IMR-90 (cell line): ENCODE measurements at regions not wholly inside any gene's neighbourhood (a gene's known extent, or its start where the extent isn't known, plus 50 kb on each side); places are given as distances from the start of the nearest gene placed in this dataset.
A peak's percentile ranks its signal among the peaks of the same experiment; 100 is the strongest.

Experiments
- ATAC-seq: fragments of 200-7000 bp; cut with Tn5 transposase; 2 replicates; pipeline ENCODE4 v1.9.1; 2020; ENCODE audit warnings: low read depth, mild to moderate bottlenecking, moderate library complexity
- BruUV-seq: library from RNA; stranded (reverse); fragments of 400-500 nt; replicated peaks from 2 replicates; lab custom pipeline; 2021; lab: Mats Ljungman, UMichigan
- CTCF ChIA-PET: fragments of 300-600 bp; formaldehyde crosslinking; extraction: SDS; loops from one replicate; lab custom pipeline; 2021; ENCODE audit warnings: antibody characterized with exemption; lab: Yijun Ruan, JAX
- POLR2A ChIA-PET: fragments of 300-600 bp; sonication (Branson Sonifier 250); formaldehyde crosslinking; loops from one replicate; lab custom pipeline; 2022; ENCODE audit warnings: antibody characterized with exemption; ENCODE audit not compliant: unreplicated experiment; lab: Charles Lee
- DNase-seq: peaks from one replicate; pipeline ENCODE4 v3.0.0; 2013
- H2AFZ ChIP-seq: replicated peaks from 2 replicates; pipeline ENCODE3; 2013; ENCODE audit warnings: low read length, mild to moderate bottlenecking; ENCODE audit not compliant: poor library complexity
- H2AK5ac ChIP-seq: 2 replicates; pipeline ENCODE4 v1.6.1; 2013; ENCODE audit warnings: low read depth, low read length, inconsistent platforms
- H2AK9ac ChIP-seq: replicated peaks from 2 replicates; pipeline ENCODE3; 2013; ENCODE audit warnings: mild to moderate bottlenecking, low read depth, low read length, moderate library complexity; ENCODE audit not compliant: poor library complexity
- H2BK120ac ChIP-seq: 2 replicates; pipeline ENCODE4 v1.6.1; 2013; ENCODE audit warnings: low read depth, low read length, inconsistent platforms
- H2BK15ac ChIP-seq: 3 replicates; pipeline ENCODE4 v1.6.1; 2013; ENCODE audit warnings: low read depth, low read length, inconsistent platforms
- H2BK20ac ChIP-seq: 2 replicates; pipeline ENCODE4 v1.6.1; 2013; ENCODE audit warnings: low read depth, mild to moderate bottlenecking, inconsistent platforms, low read length, moderate library complexity
- H2BK5ac ChIP-seq: 2 replicates; pipeline ENCODE4 v1.6.1; 2013; ENCODE audit warnings: mild to moderate bottlenecking, low read depth, low read length, inconsistent platforms; ENCODE audit not compliant: poor library complexity, severe bottlenecking
- H3K14ac ChIP-seq: replicated peaks from 2 replicates; pipeline ENCODE4 v1.6.1; 2013; ENCODE audit warnings: low read depth, low read length, inconsistent platforms
- H3K18ac ChIP-seq: 2 replicates; pipeline ENCODE4 v1.6.1; 2013; ENCODE audit warnings: low read depth, low read length, control low read depth
- H3K23ac ChIP-seq: 2 replicates; pipeline ENCODE4 v1.6.1; 2013; ENCODE audit warnings: low read depth, low read length, inconsistent platforms
- H3K27ac ChIP-seq: 2 replicates; pipeline ENCODE4 v1.5.1; 2013; ENCODE audit warnings: mild to moderate bottlenecking, control low read depth, low read length; ENCODE audit not compliant: insufficient read depth
- H3K27me3 ChIP-seq: 2 replicates; pipeline ENCODE4 v1.6.1; 2013; ENCODE audit warnings: low read length; ENCODE audit not compliant: control insufficient read depth, insufficient read depth
- H3K36me3 ChIP-seq: 2 replicates; pipeline ENCODE4 v1.6.1; 2013; ENCODE audit warnings: low read length, mixed read lengths; ENCODE audit not compliant: control insufficient read depth, insufficient read depth
- H3K4ac ChIP-seq: 2 replicates; pipeline ENCODE4 v1.6.1; 2013; ENCODE audit warnings: low read depth, low read length, inconsistent platforms
- H3K4me1 ChIP-seq: 2 replicates; pipeline ENCODE4 v1.6.1; 2013; ENCODE audit warnings: low read length, mixed read lengths; ENCODE audit not compliant: control insufficient read depth, insufficient read depth
- H3K4me2 ChIP-seq: 2 replicates; pipeline ENCODE4 v1.6.1; 2013; ENCODE audit warnings: low read depth, mild to moderate bottlenecking, control low read depth, low read length, moderate library complexity
- H3K4me3 ChIP-seq: 2 replicates; pipeline ENCODE4 v1.5.1; 2013; ENCODE audit warnings: low read depth, mild to moderate bottlenecking, control low read depth, low read length, moderate library complexity; ENCODE audit not compliant: insufficient read depth
- H3K56ac ChIP-seq: 2 replicates; pipeline ENCODE4 v1.6.1; 2013; ENCODE audit warnings: low read length, inconsistent platforms; ENCODE audit not compliant: insufficient read depth; ENCODE audit errors: extremely low read depth
- H3K79me1 ChIP-seq, 2 experiments: 2 replicates each; pipeline ENCODE4 v1.6.1; 2013; ENCODE audit warnings: low read length in 2 of 2, inconsistent platforms in 1 of 2, low read depth in 1 of 2
- H3K9ac ChIP-seq: 2 replicates; pipeline ENCODE4 v1.6.1; 2013; ENCODE audit warnings: low read depth, low read length, control low read depth
- H3K9me1 ChIP-seq: 2 replicates; pipeline ENCODE4 v1.6.1; 2013; ENCODE audit warnings: low read length, inconsistent platforms; ENCODE audit not compliant: insufficient read depth
- H3K9me3 ChIP-seq: 2 replicates; pipeline ENCODE4 v1.6.1; 2013; ENCODE audit warnings: low read length; ENCODE audit not compliant: control insufficient read depth, insufficient read depth
- H4K20me1 ChIP-seq: 2 replicates; pipeline ENCODE4 v1.6.1; 2013; ENCODE audit warnings: low read length, inconsistent platforms; ENCODE audit not compliant: insufficient read depth
- H4K5ac ChIP-seq: 2 replicates; pipeline ENCODE4 v1.6.1; 2013; ENCODE audit warnings: mild to moderate bottlenecking, low read depth, low read length, control low read depth
- H4K8ac ChIP-seq, 2 experiments: 2 replicates each; pipeline ENCODE4 v1.6.1; 2013; ENCODE audit warnings: low read depth in 2 of 2, low read length in 2 of 2, control low read depth in 1 of 2, inconsistent platforms in 1 of 2
- H4K91ac ChIP-seq: 2 replicates; pipeline ENCODE4 v1.6.1; 2013; ENCODE audit warnings: low read depth, low read length, inconsistent platforms; ENCODE audit not compliant: insufficient read depth
- BHLHE40 ChIP-seq: fragments of 150-350 bp; IDR thresholded peaks from 2 replicates; pipeline ENCODE4 v1.6.1; 2016; ENCODE audit warnings: mild to moderate bottlenecking, low read depth, low read length
- CEBPB ChIP-seq: IDR thresholded peaks from 2 replicates; pipeline ENCODE4 v1.6.1; 2012; ENCODE audit warnings: low read depth, low read length, improper control_type of control experiment
- CHD1 ChIP-seq: IDR thresholded peaks from 2 replicates; pipeline ENCODE4 v1.6.1; 2012; ENCODE audit warnings: low read depth, low read length, improper control_type of control experiment
- FOS ChIP-seq: fragments of 150-350 bp; IDR thresholded peaks from 2 replicates; pipeline ENCODE4 v1.6.1; 2016; ENCODE audit warnings: low read depth, low read length
- MAFK ChIP-seq: IDR thresholded peaks from 2 replicates; pipeline ENCODE4 v1.6.1; 2012; ENCODE audit warnings: low read depth, low read length, improper control_type of control experiment
- POLR2A ChIP-seq: IDR thresholded peaks from 2 replicates; pipeline ENCODE4 v1.6.1; 2012; ENCODE audit warnings: mild to moderate bottlenecking, low read depth, low read length
- RFX5 ChIP-seq: IDR thresholded peaks from 2 replicates; pipeline ENCODE4 v1.8.0; 2012; ENCODE audit warnings: low read depth, mild to moderate bottlenecking, low read length, moderate library complexity
- SMC3 ChIP-seq: fragments of 150-350 bp; IDR thresholded peaks from 2 replicates; pipeline ENCODE4 v1.6.1; 2016; ENCODE audit warnings: low read depth, mild to moderate bottlenecking, antibody characterized with exemption, low read length, moderate library complexity
- USF2 ChIP-seq: fragments of 150-350 bp; IDR thresholded peaks from 2 replicates; pipeline ENCODE4 v1.6.1; 2017; ENCODE audit warnings: mild to moderate bottlenecking, antibody characterized with exemption, low read length, low read depth
- dilution Hi-C: fragments of 300-500 bp; cut with HindIII; formaldehyde crosslinking; loops from one replicate; pipeline ENCODE4 v1.14.3; 2018; ENCODE audit warnings: low sequenced_read_pairs; ENCODE audit not compliant: unreplicated experiment
- in situ Hi-C: fragments of 300-500 bp; cut with MboI; formaldehyde crosslinking; loops from 3 replicates; pipeline ENCODE4 v1.14.3; 2019; ENCODE audit warnings: low sequenced_read_pairs, inconsistent platforms, mixed read lengths
- intact Hi-C: fragments of 100-400 bp; cut with micrococcal nuclease; formaldehyde crosslinking; loops from 2 replicates; pipeline ENCODE4 v1.10.0; 2022

- Histone ChIP-seq H4K5ac (no peak overlapping the region), H4K8ac (no peak overlapping the region), H3K9me1 (no peaks in the 10 kb centered on the region), H3K9ac (no peak overlapping the region), H4K20me1 (no peaks in the 10 kb centered on the region), H4K91ac (no peak overlapping the region), H3K36me3 (no peaks in the 10 kb centered on the region), H3K18ac (no peak overlapping the region), H3K27ac (no peak overlapping the region), H2AFZ (no peak overlapping the region), H2BK15ac (no peak overlapping the region), H3K4me3 (no peak overlapping the region), H2BK120ac (no peak overlapping the region), H2BK20ac (no peak overlapping the region), H3K23ac (no peak overlapping the region), H3K14ac (no peak overlapping the region), H2AK5ac (no peak overlapping the region), H3K4me2 (no peak overlapping the region), H3K79me1 (no peaks in the 10 kb centered on the region), H3K56ac (no peak overlapping the region), H3K9me3 (no peaks in the 10 kb centered on the region), H3K4ac (no peak overlapping the region), H2BK5ac (no peak overlapping the region), H3K27me3 (no peaks in the 10 kb centered on the region), H3K4me1 (no peaks in the 10 kb centered on the region), H2AK9ac (no peak overlapping the region)
- intact Hi-C loops: no loop called here
- dilution Hi-C loops: no loop called here
- ATAC-seq (no peak), DNase-seq (no peak)
- TF ChIP-seq BHLHE40 (no peak), RFX5 (no peak), USF2 (no peak), MAFK (peak; percentile 58), CHD1 (no peak), FOS (no peak), CEBPB (no peak), SMC3 (no peak), POLR2A (no peak)
- BruUV-seq: no TSS peak
- ChIA-PET POLR2A (interaction anchor here (0.6 kb wide), 1 partner anchor 15 kb away, joined by 4 read pairs; no protein-coding TSS in a partner anchor), CTCF (no interaction called here)
- in situ Hi-C loops: no loop called here
Observed at GRCh38 chr12:86597431-86597830, 341.2 kb upstream of the MGAT4C start.
